GM19240 (cell line): ENCODE measurements at regions not wholly inside any gene's neighbourhood (a gene's known extent, or its start where the extent isn't known, plus 50 kb on each side); places are given as distances from the start of the nearest gene placed in this dataset.

Experiments
- DNase-seq: peaks from one replicate; pipeline ENCODE4 v3.0.0; 2011; ENCODE audit warnings: low spot score; ENCODE audit not compliant: insufficient read length

DNA sequence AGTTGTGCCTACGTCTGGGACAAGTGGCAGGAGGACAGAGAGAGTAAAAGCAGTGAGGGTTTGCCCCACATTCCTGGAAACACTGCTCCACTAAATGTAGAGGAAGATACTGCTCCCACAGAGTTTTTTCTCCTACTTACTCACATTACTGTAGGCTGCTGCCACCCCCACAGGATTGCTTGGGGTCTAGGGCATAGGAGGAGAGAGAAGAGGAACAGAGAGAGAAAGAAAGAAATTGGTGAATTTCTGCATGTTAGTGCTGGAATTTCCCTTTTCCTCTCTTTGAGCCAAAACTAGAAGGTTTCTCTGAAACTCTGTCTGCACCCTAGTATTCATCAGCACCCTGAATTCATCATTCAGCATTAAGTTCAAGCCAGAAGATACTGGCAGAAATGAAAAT is 397.9 kb downstream of the INHBA start:
- DNase-seq: no peak

DNA sequence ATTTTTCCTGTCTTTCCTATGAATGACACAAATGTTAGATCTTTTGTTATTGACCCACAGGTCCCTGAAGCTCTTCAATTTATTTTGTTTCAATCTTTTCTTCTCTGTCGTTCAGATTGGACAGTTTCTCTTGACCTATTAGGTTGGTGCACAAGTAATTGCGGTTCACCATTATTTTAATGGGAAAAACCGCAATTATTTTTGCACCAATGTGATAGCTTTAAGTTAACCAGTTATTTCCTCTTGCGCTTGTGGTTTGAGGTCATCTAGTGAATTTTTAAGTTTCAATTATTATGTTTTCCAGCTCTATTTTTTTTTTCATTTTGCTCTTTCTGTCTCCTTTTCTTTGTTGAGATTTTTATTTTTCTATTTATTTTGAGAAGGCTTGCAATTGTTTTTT is 399.2 kb downstream of the INHBA start:
- no peak for DNase-seq

DNA sequence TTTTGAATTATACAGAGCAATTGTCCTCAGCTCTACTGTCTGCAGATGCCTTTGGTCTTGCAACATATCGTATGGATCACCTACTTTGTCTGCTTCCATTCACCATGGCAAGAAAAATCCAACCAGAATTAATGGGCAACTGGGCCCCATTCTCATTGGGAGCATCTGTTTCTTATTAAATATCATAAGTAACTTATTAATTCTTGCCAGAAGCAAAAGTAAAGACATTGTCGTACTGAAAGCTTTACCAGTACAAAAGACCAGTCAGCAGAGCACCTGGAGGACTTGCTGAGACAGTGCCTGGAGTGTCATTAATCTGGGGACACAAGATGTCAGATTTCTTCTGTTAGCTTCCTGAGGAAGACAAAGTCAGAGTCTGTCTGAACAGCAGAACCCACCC is 404.5 kb downstream of the INHBA start:
- DNase-seq: no peak

GRCh38 chr7:41297166-41297565 is 405.7 kb downstream of the INHBA start:
- DNase-seq: no peak

- DNase-seq: no peak
These were observed 407.5 kb downstream of the INHBA start for GRCh38 chr7:41295455-41295815.

GRCh38 chr7:41294556-41295454 is 408.1 kb downstream of the INHBA start:
- no peak for DNase-seq

GRCh38 chr7:41292487-41292886 is 410.4 kb downstream of the INHBA start:
- DNase-seq: no peak

DNA sequence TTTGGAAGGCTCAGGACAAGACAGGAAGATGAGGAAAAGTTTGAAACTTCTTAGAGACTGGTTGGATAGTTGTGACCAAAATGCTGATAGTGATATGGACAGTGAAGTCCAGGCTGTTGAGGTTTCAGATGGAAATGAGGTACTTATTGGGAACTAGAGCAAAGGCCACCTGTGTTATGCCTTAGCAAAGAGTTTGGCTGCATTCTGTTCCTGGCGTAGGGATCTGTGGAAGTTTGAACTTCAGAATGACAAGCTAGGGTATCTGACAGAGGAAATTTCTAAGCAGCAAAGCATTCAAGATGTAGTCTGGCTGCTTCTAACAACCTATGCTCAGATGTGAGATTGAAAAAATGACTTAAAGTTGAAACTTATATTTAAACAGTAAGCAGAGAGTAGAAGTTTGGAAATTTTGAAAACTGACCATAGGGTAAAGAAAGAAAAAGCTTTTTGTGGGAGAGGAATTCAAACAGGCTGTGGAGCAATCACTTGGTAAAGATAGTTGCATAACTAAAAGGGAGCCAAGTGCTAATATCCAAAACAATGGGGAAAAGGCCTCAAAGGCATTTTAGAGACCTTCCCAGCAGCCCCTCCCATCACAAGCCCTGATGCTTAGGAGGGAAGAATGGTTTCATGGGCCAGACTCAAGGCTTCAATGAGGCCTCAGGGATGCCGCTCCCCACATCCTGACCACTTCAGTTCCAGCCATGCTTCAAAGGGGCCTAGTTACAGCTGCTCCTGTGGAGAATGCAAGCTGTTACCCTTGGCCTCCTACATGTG is 415.1 kb downstream of the INHBA start:
- no peak for DNase-seq

DNA sequence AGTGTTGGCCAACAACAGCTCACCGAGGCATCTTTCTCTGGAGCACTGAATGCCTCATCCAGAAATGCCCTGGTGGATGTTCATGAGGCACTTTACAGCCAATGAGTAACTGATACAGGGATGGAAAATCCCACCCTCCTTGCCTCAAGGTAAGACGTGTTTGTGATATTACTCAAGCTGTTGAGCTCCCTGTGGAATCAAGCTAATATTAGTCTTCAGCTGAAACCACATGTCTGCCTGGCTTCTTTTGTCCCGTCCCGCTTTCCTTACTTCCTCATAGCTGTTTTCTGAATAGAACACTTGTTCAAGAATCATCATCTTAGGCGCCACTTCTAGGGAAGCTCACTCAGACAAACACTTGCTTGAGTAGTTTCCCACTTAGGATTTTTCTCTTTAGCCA is 422.4 kb downstream of the INHBA start:
- no peak for DNase-seq

GRCh38 chr7:41277561-41277960 is 425.3 kb downstream of the INHBA start:
- no peak for DNase-seq

GRCh38 chr7:41275255-41275654 is 427.6 kb downstream of the INHBA start:
- no peak for DNase-seq

DNA sequence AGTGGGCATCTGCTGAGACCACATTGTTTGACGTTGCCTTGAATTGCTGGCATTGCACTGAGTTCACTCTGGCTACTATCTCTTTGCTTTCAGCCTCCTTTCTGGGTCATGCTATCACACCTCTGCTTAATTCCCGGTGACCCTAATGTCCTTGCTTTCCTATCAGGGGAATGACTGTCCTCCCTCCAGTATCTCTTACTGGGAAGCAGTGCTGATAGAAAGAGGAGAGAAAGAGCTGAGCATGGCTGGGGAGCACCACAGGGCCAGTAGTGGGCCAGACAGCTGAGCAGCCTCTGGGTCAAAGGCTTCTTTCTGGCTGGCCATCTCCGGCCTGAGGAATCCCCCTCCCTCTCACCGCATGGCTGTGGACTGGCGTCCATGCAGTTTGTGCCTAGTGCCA is 428.7 kb downstream of the INHBA start:
- no peak for DNase-seq

DNA sequence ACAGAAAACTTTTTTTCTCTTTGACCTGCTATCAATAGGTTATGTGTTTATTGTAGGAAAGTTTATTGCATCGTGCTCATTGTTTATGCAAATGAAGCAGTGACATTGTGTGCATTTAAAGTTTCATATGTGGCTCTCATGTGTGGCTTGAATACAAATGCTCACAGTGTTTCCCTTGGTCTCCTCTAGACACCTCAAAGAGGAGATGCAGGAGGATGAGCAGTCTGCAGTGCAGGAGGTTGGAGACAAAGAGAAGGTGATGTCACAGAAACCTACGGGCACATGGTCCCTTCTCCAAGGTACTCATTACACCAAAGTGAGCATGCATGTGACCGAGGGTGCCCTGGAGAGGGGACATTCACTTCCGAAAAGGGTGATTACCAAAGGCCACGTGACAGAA is 430.2 kb downstream of the INHBA start:
- DNase-seq: no peak

DNA sequence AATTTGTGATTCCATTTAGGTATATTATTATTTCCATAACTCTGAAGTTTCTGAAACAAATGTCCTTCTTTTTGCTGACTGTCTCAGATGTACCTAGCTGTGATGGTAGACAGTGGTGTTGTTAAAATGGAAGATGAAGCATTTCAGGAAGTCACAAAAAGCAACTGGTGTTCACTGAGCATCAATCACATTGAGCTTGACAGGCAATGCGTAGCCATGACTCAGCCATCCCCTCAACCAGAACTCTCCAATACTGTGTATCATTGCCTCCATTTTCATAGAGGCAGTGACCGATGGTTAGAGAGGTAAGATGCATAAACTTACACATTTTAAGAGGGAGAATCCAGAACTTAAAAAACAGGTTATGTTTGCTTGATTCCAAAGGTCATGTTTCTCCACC is 434.0 kb downstream of the INHBA start:
- no peak for DNase-seq

GRCh38 chr7:41261080-41261479 is 441.8 kb downstream of the INHBA start:
- DNase-seq: no peak

DNA sequence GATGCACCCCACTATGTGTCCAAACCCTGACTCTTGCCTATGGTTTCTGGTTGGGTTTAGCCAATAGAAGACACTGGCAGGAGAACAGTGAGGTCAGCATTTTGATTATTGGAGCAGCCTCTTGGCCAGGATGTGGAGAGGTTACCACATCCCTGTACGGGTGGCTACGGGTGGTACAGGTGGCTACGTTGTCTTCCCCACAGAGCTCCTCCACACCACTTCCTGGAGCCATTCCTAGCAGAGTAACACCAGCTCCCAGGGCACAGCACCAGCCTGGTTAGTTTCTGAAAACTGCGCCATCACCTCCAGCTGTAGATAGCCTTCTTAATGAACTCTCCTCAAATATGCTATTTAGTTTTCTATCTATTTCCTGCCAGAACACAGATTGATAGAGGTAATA is 445.2 kb downstream of the INHBA start:
- DNase-seq: no peak

DNA sequence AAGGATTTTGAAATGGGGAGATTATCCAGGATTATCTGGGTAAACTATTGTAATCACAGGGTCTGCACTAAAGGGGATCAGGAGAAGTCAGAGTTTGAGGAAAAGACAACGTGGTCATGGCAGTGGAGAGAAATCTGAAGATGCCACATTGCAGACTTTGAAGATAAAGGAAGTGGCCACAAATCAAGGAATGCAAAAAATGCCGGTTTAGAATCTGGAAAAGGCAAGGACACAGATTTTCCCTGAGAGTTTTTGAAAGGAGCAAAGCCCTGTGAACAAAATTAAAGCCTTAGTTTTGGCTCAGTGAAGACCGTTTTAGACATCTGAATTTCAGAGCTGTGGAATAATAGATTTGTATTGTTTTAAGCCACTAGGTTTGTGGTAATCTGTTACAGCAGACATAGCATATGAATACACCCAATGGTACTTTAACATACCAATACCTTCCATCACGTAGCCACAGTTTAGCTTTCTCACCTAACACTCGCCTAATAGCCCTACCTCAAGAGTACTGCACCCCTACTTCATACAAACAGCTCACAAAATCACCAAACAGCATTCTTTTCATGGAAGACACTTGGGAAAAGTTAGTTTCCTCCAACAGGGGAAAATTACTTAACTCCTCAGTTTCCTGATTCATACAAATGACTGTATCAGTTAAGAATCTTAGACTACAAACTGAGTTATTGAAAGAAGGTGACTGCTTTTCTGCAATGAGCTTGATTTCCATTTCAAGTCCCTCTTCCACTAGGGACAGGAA is 446.5 kb downstream of the INHBA start:
- no peak for DNase-seq

GRCh38 chr7:41255716-41256115 is 447.2 kb downstream of the INHBA start:
- DNase-seq: no peak

GRCh38 chr7:41255113-41255512 is 447.8 kb downstream of the INHBA start:
- DNase-seq: no peak

DNA sequence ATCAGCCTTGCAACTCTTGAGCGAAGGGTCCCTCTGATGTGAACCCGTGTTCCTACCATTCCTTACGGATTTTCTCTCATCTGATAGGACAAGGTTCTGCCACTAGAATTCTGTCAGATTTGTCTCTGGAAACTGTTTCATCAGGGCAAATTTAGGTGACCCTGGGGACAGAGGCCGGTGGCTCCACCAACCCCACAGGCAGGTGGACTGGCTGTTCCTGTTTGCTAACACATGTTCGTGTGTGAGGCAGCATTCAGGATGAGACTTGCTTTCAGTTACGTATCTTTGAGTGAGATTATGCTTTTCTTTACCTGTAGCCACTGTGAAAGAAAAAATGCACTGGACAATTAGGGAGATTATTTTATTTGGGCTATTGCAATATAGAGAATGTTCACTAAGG is 449.9 kb downstream of the INHBA start:
- no peak for DNase-seq

DNA sequence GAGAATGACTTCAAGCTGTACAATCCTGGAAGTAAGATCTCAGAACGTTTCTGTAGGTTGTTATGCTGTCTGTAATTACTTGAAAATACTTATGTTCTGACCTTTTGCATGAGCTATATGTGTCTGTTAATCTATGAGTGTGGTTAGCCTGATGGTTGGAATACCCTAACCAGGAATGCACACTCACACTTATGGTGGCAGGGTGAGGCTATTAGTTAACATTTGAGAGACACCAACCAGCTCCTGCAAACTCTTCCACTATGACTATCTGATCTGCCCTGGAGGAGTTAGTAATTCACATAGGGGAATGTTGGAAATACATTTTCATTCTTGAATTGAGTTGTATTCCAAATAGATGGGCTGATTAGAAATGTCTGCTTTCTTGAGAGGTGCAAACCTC is 450.3 kb downstream of the INHBA start:
- no peak for DNase-seq
